Glutamatergic neuron (in vitro differentiated cells): ENCODE measurements at regions not wholly inside any gene's neighbourhood (a gene's known extent, or its start where the extent isn't known, plus 50 kb on each side); places are given as distances from the start of the nearest gene placed in this dataset.

Experiments
- DNase-seq: peaks from one replicate; pipeline ENCODE4 v3.0.0; 2022
- H3K27ac Mint-ChIP-seq: one replicate; pipeline ENCODE4 v1.8.0; 2020; ENCODE audit warnings: mild to moderate bottlenecking, mixed read lengths, inconsistent platforms; ENCODE audit not compliant: unreplicated experiment
- H3K27me3 Mint-ChIP-seq: one replicate; pipeline ENCODE4 v1.8.0; 2020; ENCODE audit warnings: mild to moderate bottlenecking, moderate library complexity, mixed read lengths, inconsistent platforms; ENCODE audit not compliant: unreplicated experiment
- H3K36me3 Mint-ChIP-seq: one replicate; pipeline ENCODE4 v1.8.0; 2020; ENCODE audit warnings: mild to moderate bottlenecking, mixed read lengths, inconsistent platforms; ENCODE audit not compliant: unreplicated experiment
- H3K4me1 Mint-ChIP-seq: one replicate; pipeline ENCODE4 v1.8.0; 2020; ENCODE audit warnings: mild to moderate bottlenecking, low read depth, mixed read lengths, inconsistent platforms; ENCODE audit not compliant: unreplicated experiment
- H3K4me3 Mint-ChIP-seq: one replicate; pipeline ENCODE4 v1.8.0; 2020; ENCODE audit warnings: mild to moderate bottlenecking, mixed read lengths, inconsistent platforms; ENCODE audit not compliant: unreplicated experiment
- H3K9me3 Mint-ChIP-seq: one replicate; pipeline ENCODE4 v1.8.0; 2020; ENCODE audit warnings: mild to moderate bottlenecking, moderate library complexity, mixed read lengths, inconsistent platforms; ENCODE audit not compliant: unreplicated experiment
- TF ChIP-seq, protein P1 (sequence below): fragments of 200-600 bp; sonication (generic); IDR thresholded peaks from one replicate; pipeline ENCODE4 v1.5.0; 2021; ENCODE audit not compliant: partially characterized antibody, unreplicated experiment

- H3K27ac Mint-ChIP-seq, result no peak overlapping the region
- no peaks in the 10 kb centered on the region for H3K9me3 Mint-ChIP-seq
- no peaks in the 10 kb centered on the region for H3K36me3 Mint-ChIP-seq
- no peaks in the 10 kb centered on the region for H3K27me3 Mint-ChIP-seq
- H3K4me1 Mint-ChIP-seq, result no peaks in the 10 kb centered on the region
- TF ChIP-seq, protein P1, sequence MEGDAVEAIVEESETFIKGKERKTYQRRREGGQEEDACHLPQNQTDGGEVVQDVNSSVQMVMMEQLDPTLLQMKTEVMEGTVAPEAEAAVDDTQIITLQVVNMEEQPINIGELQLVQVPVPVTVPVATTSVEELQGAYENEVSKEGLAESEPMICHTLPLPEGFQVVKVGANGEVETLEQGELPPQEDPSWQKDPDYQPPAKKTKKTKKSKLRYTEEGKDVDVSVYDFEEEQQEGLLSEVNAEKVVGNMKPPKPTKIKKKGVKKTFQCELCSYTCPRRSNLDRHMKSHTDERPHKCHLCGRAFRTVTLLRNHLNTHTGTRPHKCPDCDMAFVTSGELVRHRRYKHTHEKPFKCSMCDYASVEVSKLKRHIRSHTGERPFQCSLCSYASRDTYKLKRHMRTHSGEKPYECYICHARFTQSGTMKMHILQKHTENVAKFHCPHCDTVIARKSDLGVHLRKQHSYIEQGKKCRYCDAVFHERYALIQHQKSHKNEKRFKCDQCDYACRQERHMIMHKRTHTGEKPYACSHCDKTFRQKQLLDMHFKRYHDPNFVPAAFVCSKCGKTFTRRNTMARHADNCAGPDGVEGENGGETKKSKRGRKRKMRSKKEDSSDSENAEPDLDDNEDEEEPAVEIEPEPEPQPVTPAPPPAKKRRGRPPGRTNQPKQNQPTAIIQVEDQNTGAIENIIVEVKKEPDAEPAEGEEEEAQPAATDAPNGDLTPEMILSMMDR, result no peak
- H3K4me3 Mint-ChIP-seq, result no peak overlapping the region
- DNase-seq, result no peak
Measured at GRCh38 chrX:45309096-45309495, 108.4 kb upstream of the DIPK2B start.

DNA sequence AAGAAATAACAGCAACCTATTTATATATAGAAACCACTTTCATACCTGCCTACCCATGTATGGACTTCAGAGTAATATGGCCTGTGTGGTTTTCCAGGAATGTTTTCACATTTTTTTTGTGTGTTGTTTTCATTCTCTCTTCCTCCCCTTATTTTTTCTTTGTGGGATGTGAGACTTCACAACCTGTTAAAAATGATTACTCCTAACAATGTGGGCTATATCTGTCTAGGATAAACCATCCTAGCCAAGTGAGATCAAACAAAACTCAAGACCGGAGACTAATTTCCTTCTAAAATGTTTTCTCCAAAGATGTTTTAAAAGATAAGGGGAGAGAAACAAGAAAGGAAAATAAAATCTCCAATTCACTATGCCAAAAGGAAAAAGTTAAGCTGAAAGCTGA lies 106.1 kb upstream of the DIPK2B start:
- no peak for DNase-seq
- Mint-ChIP-seq H3K4me3 (no peak overlapping the region), H3K9me3 (no peaks in the 10 kb centered on the region), H3K4me1 (no peaks in the 10 kb centered on the region), H3K27ac (no peak overlapping the region), H3K27me3 (no peaks in the 10 kb centered on the region), H3K36me3 (no peaks in the 10 kb centered on the region)
- TF ChIP-seq, protein P1, result no peak

DNA sequence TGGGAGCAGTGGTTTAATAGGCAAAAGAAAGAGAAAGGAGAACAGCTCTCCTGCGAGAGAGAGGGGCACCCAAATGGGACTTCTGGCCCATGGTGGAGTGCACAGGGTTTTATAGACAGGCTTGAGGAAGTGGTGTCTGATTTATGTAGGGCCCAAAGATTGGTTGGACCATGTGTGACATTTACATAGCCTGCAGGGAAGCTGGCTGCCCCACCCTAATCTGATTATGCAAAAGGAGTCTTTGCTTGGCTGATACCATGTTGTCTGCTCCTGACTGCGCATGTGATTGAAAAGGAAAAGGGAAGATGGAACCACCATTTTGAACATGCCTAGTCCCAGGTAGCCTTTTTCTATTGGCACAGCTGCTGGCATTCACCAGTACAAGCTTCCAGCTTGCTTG lies 100.0 kb upstream of the DIPK2B start:
- H3K27me3 Mint-ChIP-seq, result no peaks in the 10 kb centered on the region
- no peaks in the 10 kb centered on the region for H3K9me3 Mint-ChIP-seq
- TF ChIP-seq, protein P1, result no peak
- no peak overlapping the region for H3K4me3 Mint-ChIP-seq
- H3K4me1 Mint-ChIP-seq, result no peaks in the 10 kb centered on the region
- no peak overlapping the region for H3K27ac Mint-ChIP-seq
- DNase-seq, result no peak
- no peaks in the 10 kb centered on the region for H3K36me3 Mint-ChIP-seq

GRCh38 chrX:45295259-45295986 lies 94.7 kb upstream of the DIPK2B start:
- Mint-ChIP-seq H3K9me3 (no peaks in the 10 kb centered on the region), H3K27me3 (no peaks in the 10 kb centered on the region), H3K27ac (no peak overlapping the region), H3K4me3 (no peak overlapping the region), H3K36me3 (no peaks in the 10 kb centered on the region), H3K4me1 (no peaks in the 10 kb centered on the region)
- TF ChIP-seq, protein P1, result no peak
- no peak for DNase-seq

DNA sequence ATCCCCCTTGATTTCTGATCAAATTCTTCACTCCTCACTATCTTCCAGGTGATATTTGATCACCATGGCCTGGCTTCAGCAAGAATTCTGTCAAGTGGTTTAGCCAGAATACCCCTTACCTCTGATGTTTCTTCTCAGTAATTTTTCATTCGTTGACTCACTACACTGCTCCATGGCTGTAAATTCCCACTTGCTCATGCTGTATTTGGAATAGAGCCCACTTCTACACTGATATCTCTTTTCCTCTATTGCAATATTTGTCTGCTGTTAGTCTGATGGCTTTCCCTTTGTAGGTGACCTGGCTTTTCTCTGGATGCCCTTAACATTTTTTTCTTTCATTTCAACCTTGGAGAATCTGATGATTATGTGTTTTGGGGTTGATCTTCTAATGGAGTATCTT lies 73.9 kb upstream of the DIPK2B start:
- Mint-ChIP-seq H3K27ac (no peak overlapping the region), H3K4me1 (no peaks in the 10 kb centered on the region), H3K36me3 (no peaks in the 10 kb centered on the region), H3K9me3 (no peaks in the 10 kb centered on the region), H3K27me3 (peaks cover 2% of the 10 kb centered on the region), H3K4me3 (no peak overlapping the region)
- no peak for DNase-seq
- TF ChIP-seq, protein P1, result no peak
